ENCODE measurements at regions not wholly inside any gene's neighbourhood (a gene's known extent, or its start where the extent isn't known, plus 50 kb on each side); places are given as distances from the start of the nearest gene placed in this dataset.

GRCh38 chr17:34125010-34125409, 130.1 kb upstream of the CCL2 start:
- Histone ChIP-seq H3K27me3 (peaks cover 0 to 49% (median 0%) of the 10 kb centered on the region in 4 donors), H3K36me3 (no peaks in the 10 kb centered on the region), H3K9me3 (no peaks in the 10 kb centered on the region), H3K27ac (no peak overlapping the region), H3K4me3 (no peak overlapping the region), H3K4me1 (no peaks in the 10 kb centered on the region)
- TF ChIP-seq POLR2A (IDR thresholded peaks at IDR 0.05) (no peak), CTCF (IDR thresholded peaks at IDR 0.05) (no peak)
- DNase-seq = no peak
- 79 to 81% methylated on average over 6 of the region's 6 CpGs for WGBS, 2 donors
- intact Hi-C loops (cut with DNase I) = no loop called here

GRCh38 chr17:34125921-34126320, 129.2 kb upstream of the CCL2 start:
- TF ChIP-seq POLR2A (IDR thresholded peaks at IDR 0.05) (no peak), CTCF (IDR thresholded peaks at IDR 0.05) (no peak)
- Histone ChIP-seq H3K9me3 (no peaks in the 10 kb centered on the region), H3K4me1 (no peaks in the 10 kb centered on the region), H3K36me3 (no peaks in the 10 kb centered on the region), H3K27ac (no peak overlapping the region), H3K27me3 (peaks cover 0 to 44% (median 0%) of the 10 kb centered on the region in 4 donors), H3K4me3 (no peak overlapping the region)
- intact Hi-C loops (cut with DNase I) = no loop called here
- no peak for DNase-seq
- 93% methylated on average over 3 of the region's 3 CpGs; no CpG with 5 or more reads in 1 of the 2 donors for WGBS, 2 donors

GRCh38 chr17:34126496-34126895, 128.6 kb upstream of the CCL2 start:
- 70 to 80% methylated on average over 2 of the region's 7 CpGs for WGBS, 2 donors
- Histone ChIP-seq H3K27me3 (peaks cover 0 to 38% (median 0%) of the 10 kb centered on the region in 4 donors), H3K9me3 (no peaks in the 10 kb centered on the region), H3K27ac (no peak overlapping the region), H3K4me1 (no peaks in the 10 kb centered on the region), H3K36me3 (no peaks in the 10 kb centered on the region), H3K4me3 (no peak overlapping the region)
- TF ChIP-seq POLR2A (IDR thresholded peaks at IDR 0.05) (no peak), CTCF (IDR thresholded peaks at IDR 0.05) (no peak)
- intact Hi-C loops (cut with DNase I) = no loop called here
- no peak for DNase-seq

GRCh38 chr17:34126965-34127364, 128.1 kb upstream of the CCL2 start:
- intact Hi-C loops (cut with DNase I) = no loop called here
- peaks cover 0 to 34% (median 0%) of the 10 kb centered on the region in 4 donors for H3K27me3 ChIP-seq
- H3K4me1 ChIP-seq = no peaks in the 10 kb centered on the region
- DNase-seq = no peak
- H3K36me3 ChIP-seq = no peaks in the 10 kb centered on the region
- no peak overlapping the region for H3K4me3 ChIP-seq
- TF ChIP-seq POLR2A (IDR thresholded peaks at IDR 0.05) = no peak
- no peak for TF ChIP-seq CTCF (IDR thresholded peaks at IDR 0.05)
- WGBS, 2 donors = 41 to 61% methylated on average over 3 of the region's 3 CpGs
- no peak overlapping the region for H3K27ac ChIP-seq
- no peaks in the 10 kb centered on the region for H3K9me3 ChIP-seq

- intact Hi-C loops (cut with DNase I) = no loop called here
Observed at GRCh38 chr17:34130544-34130943, 124.5 kb upstream of the CCL2 start.

More at GRCh38 chr17:34130544-34130943, 124.5 kb upstream of the CCL2 start:
- DNase-seq = no peak
- peaks cover 0 to 28% (median 0%) of the 10 kb centered on the region in 4 donors for H3K27me3 ChIP-seq
- H3K4me1 ChIP-seq = peaks cover 0 to 5% (median 0%) of the 10 kb centered on the region in 3 donors
- WGBS, 2 donors = 49 to 73% methylated on average over 2 of the region's 2 CpGs
- H3K9me3 ChIP-seq = no peaks in the 10 kb centered on the region
- H3K36me3 ChIP-seq = no peaks in the 10 kb centered on the region
- TF ChIP-seq CTCF (IDR thresholded peaks at IDR 0.05) = no peak
- TF ChIP-seq POLR2A (IDR thresholded peaks at IDR 0.05) = no peak
- H3K4me3 ChIP-seq = no peak overlapping the region
- no peak overlapping the region for H3K27ac ChIP-seq

All from esophagus squamous epithelium (tissue), 5 donors.